ENCODE measurements at regions not wholly inside any gene's neighbourhood (a gene's known extent, or its start where the extent isn't known, plus 50 kb on each side); places are given as distances from the start of the nearest gene placed in this dataset.

GRCh38 chr2:7632420-7632819 is 715.2 kb downstream of the RNF144A start:
- TF ChIP-seq CTCF (IDR thresholded peaks at IDR 0.05 in 4 of 5, conservative IDR thresholded peaks at IDR 0.05 in 1 of 5): no peak
- TF ChIP-seq POLR2A (IDR thresholded peaks at IDR 0.05): no peak
